CD4-positive, CD25-positive, alpha-beta regulatory T cell (primary cell): ENCODE measurements at regions not wholly inside any gene's neighbourhood (a gene's known extent, or its start where the extent isn't known, plus 50 kb on each side); places are given as distances from the start of the nearest gene placed in this dataset.

Experiments
- ATAC-seq, 2 donors: fragments of 150-1000 bp; cut with Tn5 transposase; one replicate each; pipeline ENCODE4 v1.10.0; 2021; ENCODE audit warnings: low read depth in 2 of 2, moderate number of reproducible peaks in 2 of 2, moderate library complexity in 1 of 2
- DNase-seq, 3 donors: peaks; one replicate each; pipeline versions ENCODE4 v3.0.0 to v3.0.0-alpha.2; 2012 to 2022; ENCODE audit warnings: mixed read lengths in 1 of 3
- H3K27ac ChIP-seq: one replicate; pipeline ENCODE4 v1.7.0; 2013; ENCODE audit warnings: mild to moderate bottlenecking, low read length; ENCODE audit not compliant: insufficient read depth, poor library complexity, severe bottlenecking
- H3K27me3 ChIP-seq: one replicate; pipeline ENCODE4 v1.7.0; 2013; ENCODE audit warnings: low read length; ENCODE audit not compliant: control insufficient read depth, insufficient read depth
- H3K36me3 ChIP-seq: one replicate; pipeline ENCODE4 v1.7.0; 2013; ENCODE audit warnings: mild to moderate bottlenecking, low read length, moderate library complexity; ENCODE audit not compliant: control insufficient read depth, insufficient read depth
- H3K4me1 ChIP-seq: 2 replicates; pipeline ENCODE4 v1.7.0; 2013; ENCODE audit warnings: mild to moderate bottlenecking, low read length; ENCODE audit not compliant: insufficient read depth, control insufficient read depth, poor library complexity, severe bottlenecking
- H3K4me3 ChIP-seq: one replicate; pipeline ENCODE4 v1.7.0; 2013; ENCODE audit warnings: low read depth, mild to moderate bottlenecking, low read length, moderate library complexity
- H3K9me3 ChIP-seq, 2 experiments: 1 replicate in 1 of 2; 2 replicates in 1 of 2; pipeline ENCODE4 v1.7.0; 2013; ENCODE audit warnings: low read length in 2 of 2, mild to moderate bottlenecking in 1 of 2, moderate library complexity in 1 of 2; ENCODE audit not compliant: control insufficient read depth in 2 of 2
- H3K27ac Mint-ChIP-seq, 3 donors: one replicate each; pipeline ENCODE4 v1.8.0; 2020 to 2022; ENCODE audit warnings: mild to moderate bottlenecking in 3 of 3, mixed read lengths in 3 of 3, moderate library complexity in 2 of 3
- H3K27me3 Mint-ChIP-seq: one replicate; pipeline ENCODE4 v1.8.0; 2022; ENCODE audit warnings: mild to moderate bottlenecking, mixed read lengths
- H3K36me3 Mint-ChIP-seq: one replicate; pipeline ENCODE4 v1.8.0; 2020; ENCODE audit warnings: mixed read lengths
- H3K4me1 Mint-ChIP-seq, 4 donors: one replicate each; pipeline ENCODE4 v1.8.0; 2020 to 2022; ENCODE audit warnings: mixed read lengths in 4 of 4, mild to moderate bottlenecking in 1 of 4
- H3K4me3 Mint-ChIP-seq, 4 donors: one replicate each; pipeline ENCODE4 v1.8.0; 2020 to 2022; ENCODE audit warnings: mild to moderate bottlenecking in 4 of 4, mixed read lengths in 4 of 4, moderate library complexity in 3 of 4
- H3K9me3 Mint-ChIP-seq, 7 donors: one replicate each; pipeline ENCODE4 v1.8.0; 2020 to 2022; ENCODE audit warnings: mixed read lengths in 7 of 7, mild to moderate bottlenecking in 3 of 7, moderate library complexity in 2 of 7

GRCh38 chr21:14857529-14857928 lies 207.3 kb downstream of the NRIP1 start:
- no peak for DNase-seq
- ATAC-seq = no peak
- Histone ChIP-seq H3K27me3 (no peaks in the 10 kb centered on the region), H3K9me3 (no peaks in the 10 kb centered on the region), H3K4me1 (no peaks in the 10 kb centered on the region), H3K27ac (no peak overlapping the region), H3K36me3 (no peaks in the 10 kb centered on the region), H3K4me3 (no peak overlapping the region)
- Mint-ChIP-seq H3K9me3 (peaks cover 0 to 3% (median 0%) of the 10 kb centered on the region in 7 donors), H3K27ac (peak overlapping the region in 1 of 3 donors; percentile 10), H3K36me3 (no peaks in the 10 kb centered on the region), H3K27me3 (no peaks in the 10 kb centered on the region), H3K4me1 (no peaks in the 10 kb centered on the region), H3K4me3 (no peak overlapping the region)

- no peak for ATAC-seq
- H3K27ac Mint-ChIP-seq = no peak overlapping the region
- peaks cover 4% of the 10 kb centered on the region for H3K36me3 Mint-ChIP-seq
- H3K4me1 Mint-ChIP-seq = no peaks in the 10 kb centered on the region
- H3K27me3 Mint-ChIP-seq = no peaks in the 10 kb centered on the region
- no peaks in the 10 kb centered on the region for H3K4me1 ChIP-seq
- no peak overlapping the region for H3K27ac ChIP-seq
- peaks cover 0 to 3% of the 10 kb centered on the region in 2 experiments for H3K9me3 ChIP-seq
- DNase-seq = no peak
- peaks cover 0 to 11% (median 3%) of the 10 kb centered on the region in 7 donors for H3K9me3 Mint-ChIP-seq
- no peak overlapping the region for H3K4me3 ChIP-seq
- H3K27me3 ChIP-seq = no peaks in the 10 kb centered on the region
- no peak overlapping the region for H3K4me3 Mint-ChIP-seq
- no peaks in the 10 kb centered on the region for H3K36me3 ChIP-seq
These were observed 214.4 kb downstream of the NRIP1 start for GRCh38 chr21:14850394-14850793.

- Mint-ChIP-seq H3K27ac (no peak overlapping the region), H3K9me3 (peaks cover 0 to 12% (median 5%) of the 10 kb centered on the region in 7 donors), H3K4me1 (no peaks in the 10 kb centered on the region), H3K36me3 (peaks cover 4% of the 10 kb centered on the region), H3K4me3 (no peak overlapping the region), H3K27me3 (no peaks in the 10 kb centered on the region)
- Histone ChIP-seq H3K27ac (no peak overlapping the region), H3K4me3 (no peak overlapping the region), H3K4me1 (no peaks in the 10 kb centered on the region), H3K36me3 (no peaks in the 10 kb centered on the region), H3K9me3 (peaks cover 0 to 3% of the 10 kb centered on the region in 2 experiments), H3K27me3 (no peaks in the 10 kb centered on the region)
- DNase-seq = no peak
- ATAC-seq = no peak
These were observed 218.2 kb downstream of the NRIP1 start for GRCh38 chr21:14846621-14847020.

- H3K36me3 Mint-ChIP-seq = peaks cover 4% of the 10 kb centered on the region
- H3K4me3 ChIP-seq = no peak overlapping the region
- no peaks in the 10 kb centered on the region for H3K36me3 ChIP-seq
- no peak for ATAC-seq
- H3K27me3 Mint-ChIP-seq = no peaks in the 10 kb centered on the region
- H3K27ac Mint-ChIP-seq = no peak overlapping the region
- H3K4me3 Mint-ChIP-seq = no peak overlapping the region
- no peaks in the 10 kb centered on the region for H3K27me3 ChIP-seq
- no peak overlapping the region for H3K27ac ChIP-seq
- no peaks in the 10 kb centered on the region for H3K4me1 ChIP-seq
- H3K4me1 Mint-ChIP-seq = no peaks in the 10 kb centered on the region
- H3K9me3 Mint-ChIP-seq = peaks cover 0 to 14% (median 4%) of the 10 kb centered on the region in 7 donors
- no peak for DNase-seq
- H3K9me3 ChIP-seq = peaks cover 0 to 3% of the 10 kb centered on the region in 2 experiments
These were observed 220.8 kb downstream of the NRIP1 start for GRCh38 chr21:14844001-14844400.

GRCh38 chr21:14842601-14843000 lies 222.2 kb downstream of the NRIP1 start:
- Histone ChIP-seq H3K4me1 (no peaks in the 10 kb centered on the region), H3K36me3 (no peaks in the 10 kb centered on the region), H3K27ac (no peak overlapping the region), H3K9me3 (peaks cover 0 to 3% of the 10 kb centered on the region in 2 experiments), H3K27me3 (no peaks in the 10 kb centered on the region), H3K4me3 (no peak overlapping the region)
- ATAC-seq (no peak), DNase-seq (no peak)
- no peaks in the 10 kb centered on the region for H3K4me1 Mint-ChIP-seq
- H3K27me3 Mint-ChIP-seq = peaks cover 7% of the 10 kb centered on the region
- H3K27ac Mint-ChIP-seq = no peak overlapping the region
- H3K4me3 Mint-ChIP-seq = no peak overlapping the region
- H3K36me3 Mint-ChIP-seq = peaks cover 4% of the 10 kb centered on the region
- H3K9me3 Mint-ChIP-seq = peaks cover 0 to 12% (median 4%) of the 10 kb centered on the region in 7 donors

- peaks cover 0 to 3% of the 10 kb centered on the region in 2 experiments for H3K9me3 ChIP-seq
- peak overlapping the region in 1 of 4 donors; percentile 92 for H3K4me3 Mint-ChIP-seq
- H3K36me3 Mint-ChIP-seq = peaks cover 3% of the 10 kb centered on the region
- no peak overlapping the region for H3K27ac ChIP-seq
- no peaks in the 10 kb centered on the region for H3K4me1 ChIP-seq
- ATAC-seq (no peak), DNase-seq (no peak)
- H3K9me3 Mint-ChIP-seq = peaks cover 0 to 12% (median 4%) of the 10 kb centered on the region in 7 donors
- H3K4me3 ChIP-seq = no peak overlapping the region
- H3K27ac Mint-ChIP-seq = no peak overlapping the region
- H3K4me1 Mint-ChIP-seq = no peaks in the 10 kb centered on the region
- no peaks in the 10 kb centered on the region for H3K27me3 ChIP-seq
- no peaks in the 10 kb centered on the region for H3K36me3 ChIP-seq
- peaks cover 9% of the 10 kb centered on the region for H3K27me3 Mint-ChIP-seq
These were observed 223.0 kb downstream of the NRIP1 start for GRCh38 chr21:14841511-14842472.

GRCh38 chr21:14838400-14838799 lies 226.4 kb downstream of the NRIP1 start:
- Mint-ChIP-seq H3K4me1 (no peaks in the 10 kb centered on the region), H3K27me3 (peaks cover 10% of the 10 kb centered on the region), H3K4me3 (no peak overlapping the region), H3K27ac (no peak overlapping the region), H3K36me3 (no peaks in the 10 kb centered on the region), H3K9me3 (peaks cover 0 to 2% (median 0%) of the 10 kb centered on the region in 7 donors)
- Histone ChIP-seq H3K9me3 (no peaks in the 10 kb centered on the region), H3K27me3 (no peaks in the 10 kb centered on the region), H3K4me3 (no peak overlapping the region), H3K36me3 (no peaks in the 10 kb centered on the region), H3K4me1 (no peaks in the 10 kb centered on the region), H3K27ac (no peak overlapping the region)
- ATAC-seq (no peak), DNase-seq (no peak)

GRCh38 chr21:14836950-14837349 lies 227.8 kb downstream of the NRIP1 start:
- H3K27me3 Mint-ChIP-seq = peaks cover 10% of the 10 kb centered on the region
- H3K27ac Mint-ChIP-seq = no peak overlapping the region
- no peak overlapping the region for H3K4me3 Mint-ChIP-seq
- H3K36me3 ChIP-seq = no peaks in the 10 kb centered on the region
- H3K36me3 Mint-ChIP-seq = no peaks in the 10 kb centered on the region
- no peaks in the 10 kb centered on the region for H3K27me3 ChIP-seq
- H3K9me3 Mint-ChIP-seq = peaks cover 0 to 4% (median 0%) of the 10 kb centered on the region in 7 donors
- H3K27ac ChIP-seq = no peak overlapping the region
- no peak for DNase-seq
- no peak for ATAC-seq
- H3K4me1 ChIP-seq = no peaks in the 10 kb centered on the region
- no peaks in the 10 kb centered on the region for H3K9me3 ChIP-seq
- no peaks in the 10 kb centered on the region for H3K4me1 Mint-ChIP-seq
- no peak overlapping the region for H3K4me3 ChIP-seq
